Neural cell (in vitro differentiated cells): ENCODE measurements at regions not wholly inside any gene's neighbourhood (a gene's known extent, or its start where the extent isn't known, plus 50 kb on each side); places are given as distances from the start of the nearest gene placed in this dataset.

Experiments
- CTCF ChIP-seq: fragments of 450-650 bp; IDR thresholded peaks from 2 replicates; pipeline ENCODE4 v1.5.1; 2014; ENCODE audit warnings: antibody characterized with exemption, mild to moderate bottlenecking, moderate library complexity; ENCODE audit not compliant: poor library complexity, severe bottlenecking
- EZH2 ChIP-seq: fragments of 200-600, 300-800 bp; shearing (Covaris generic), sonication (generic); IDR thresholded peaks from 2 replicates; pipeline ENCODE4 v1.6.1; 2014; ENCODE audit warnings: antibody characterized with exemption, low read length, borderline replicate concordance, mild to moderate bottlenecking; ENCODE audit not compliant: insufficient read depth, poor library complexity, severe bottlenecking
- RAD21 ChIP-seq: fragments of 450-650 bp; conservative IDR thresholded peaks from 2 replicates; pipeline ENCODE4 v1.6.1; 2014; ENCODE audit warnings: antibody characterized with exemption, mild to moderate bottlenecking, moderate library complexity
- REST ChIP-seq: IDR thresholded peaks from 2 replicates; pipeline ENCODE4 v1.6.1; 2012; ENCODE audit warnings: borderline replicate concordance

- TF ChIP-seq REST (no peak), CTCF (no peak), EZH2 (no peak), RAD21 (no peak)
Observed at GRCh38 chr1:82329226-82329625, 528.5 kb downstream of the ADGRL2 start.
